ENCODE measurements at regions not wholly inside any gene's neighbourhood (a gene's known extent, or its start where the extent isn't known, plus 50 kb on each side); places are given as distances from the start of the nearest gene placed in this dataset.

GRCh38 chr11:70570693-70571395 lies 172.5 kb downstream of the CTTN start:
- DNase-seq (ENCODE audit: low spot score), result no peak
- H3K36me3 Mint-ChIP-seq, result no peaks in the 10 kb centered on the region
- peaks cover 27% of the 10 kb centered on the region for H3K4me1 Mint-ChIP-seq

DNA sequence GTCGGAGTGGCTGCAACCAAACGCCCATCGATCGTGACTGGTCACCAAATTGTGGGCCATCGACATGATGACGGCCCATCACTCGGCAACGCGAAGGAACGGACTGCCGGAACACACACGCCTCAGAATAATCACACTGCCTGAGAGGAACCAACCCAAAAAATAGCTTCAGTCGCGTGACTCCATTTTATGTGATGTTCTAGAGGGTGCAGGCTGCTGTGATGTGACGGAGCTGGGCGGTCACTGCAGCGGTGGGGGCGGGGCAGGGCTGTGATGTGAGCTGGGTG lies 174.6 kb downstream of the CTTN start:
- H3K4me3 Mint-ChIP-seq, result no peak overlapping the region
- Histone ChIP-seq H3F3A (ENCODE audit: low read depth) (peaks cover 1% of the 10 kb centered on the region), H3K4me2 (no peak overlapping the region), H3K79me2 (ENCODE audit: low read depth) (no peaks in the 10 kb centered on the region), H3K4me3 (no peak overlapping the region), H3K27me3 (no peaks in the 10 kb centered on the region), H4K20me1 (ENCODE audit: low read depth) (no peaks in the 10 kb centered on the region), H3K9ac (no peak overlapping the region), H3K36me3 (no peaks in the 10 kb centered on the region), H3K9me3 (ENCODE audit: low read depth) (no peaks in the 10 kb centered on the region), H3K4me1 (peaks cover 11% of the 10 kb centered on the region), H2AFZ (replicated peaks) (no peak overlapping the region), H3K27ac (no peak overlapping the region)
- H3K4me1 Mint-ChIP-seq, result peaks cover 21% of the 10 kb centered on the region
- no peak for DNase-seq (ENCODE audit: low spot score)
- no peak overlapping the region for H3K27ac Mint-ChIP-seq
- no peaks in the 10 kb centered on the region for H3K36me3 Mint-ChIP-seq
- H3K9me3 Mint-ChIP-seq, result no peaks in the 10 kb centered on the region
- TF ChIP-seq EZH2 (IDR thresholded peaks at IDR 0.05) (no peak), EZH2phosphoT487 (IDR thresholded peaks at IDR 0.05) (no peak)
- TF ChIP-seq, protein P1, sequence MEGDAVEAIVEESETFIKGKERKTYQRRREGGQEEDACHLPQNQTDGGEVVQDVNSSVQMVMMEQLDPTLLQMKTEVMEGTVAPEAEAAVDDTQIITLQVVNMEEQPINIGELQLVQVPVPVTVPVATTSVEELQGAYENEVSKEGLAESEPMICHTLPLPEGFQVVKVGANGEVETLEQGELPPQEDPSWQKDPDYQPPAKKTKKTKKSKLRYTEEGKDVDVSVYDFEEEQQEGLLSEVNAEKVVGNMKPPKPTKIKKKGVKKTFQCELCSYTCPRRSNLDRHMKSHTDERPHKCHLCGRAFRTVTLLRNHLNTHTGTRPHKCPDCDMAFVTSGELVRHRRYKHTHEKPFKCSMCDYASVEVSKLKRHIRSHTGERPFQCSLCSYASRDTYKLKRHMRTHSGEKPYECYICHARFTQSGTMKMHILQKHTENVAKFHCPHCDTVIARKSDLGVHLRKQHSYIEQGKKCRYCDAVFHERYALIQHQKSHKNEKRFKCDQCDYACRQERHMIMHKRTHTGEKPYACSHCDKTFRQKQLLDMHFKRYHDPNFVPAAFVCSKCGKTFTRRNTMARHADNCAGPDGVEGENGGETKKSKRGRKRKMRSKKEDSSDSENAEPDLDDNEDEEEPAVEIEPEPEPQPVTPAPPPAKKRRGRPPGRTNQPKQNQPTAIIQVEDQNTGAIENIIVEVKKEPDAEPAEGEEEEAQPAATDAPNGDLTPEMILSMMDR (IDR thresholded peaks at IDR 0.05), result no peak
- H3K27me3 Mint-ChIP-seq (ENCODE audit: insufficient read depth, low read depth), result peaks cover 5% of the 10 kb centered on the region

More at GRCh38 chr11:70570693-70571395, 172.5 kb downstream of the CTTN start:
- Histone ChIP-seq H2AFZ (replicated peaks) (no peak overlapping the region), H3F3A (ENCODE audit: low read depth) (peaks cover 4% of the 10 kb centered on the region), H3K9ac (no peak overlapping the region), H3K79me2 (ENCODE audit: low read depth) (no peaks in the 10 kb centered on the region), H3K27me3 (no peaks in the 10 kb centered on the region), H4K20me1 (ENCODE audit: low read depth) (no peaks in the 10 kb centered on the region), H3K4me1 (peaks cover 14% of the 10 kb centered on the region), H3K4me3 (no peak overlapping the region), H3K27ac (no peak overlapping the region), H3K36me3 (no peaks in the 10 kb centered on the region), H3K4me2 (no peak overlapping the region), H3K9me3 (ENCODE audit: low read depth) (no peaks in the 10 kb centered on the region)
- Mint-ChIP-seq H3K4me3 (no peak overlapping the region), H3K27ac (no peak overlapping the region), H3K27me3 (ENCODE audit: insufficient read depth, low read depth) (peaks cover 5% of the 10 kb centered on the region), H3K9me3 (peaks cover 2% of the 10 kb centered on the region)
- TF ChIP-seq EZH2phosphoT487 (IDR thresholded peaks at IDR 0.05) (no peak), EZH2 (IDR thresholded peaks at IDR 0.05) (no peak)
- TF ChIP-seq, protein P1 (IDR thresholded peaks at IDR 0.05), result no peak

DNA sequence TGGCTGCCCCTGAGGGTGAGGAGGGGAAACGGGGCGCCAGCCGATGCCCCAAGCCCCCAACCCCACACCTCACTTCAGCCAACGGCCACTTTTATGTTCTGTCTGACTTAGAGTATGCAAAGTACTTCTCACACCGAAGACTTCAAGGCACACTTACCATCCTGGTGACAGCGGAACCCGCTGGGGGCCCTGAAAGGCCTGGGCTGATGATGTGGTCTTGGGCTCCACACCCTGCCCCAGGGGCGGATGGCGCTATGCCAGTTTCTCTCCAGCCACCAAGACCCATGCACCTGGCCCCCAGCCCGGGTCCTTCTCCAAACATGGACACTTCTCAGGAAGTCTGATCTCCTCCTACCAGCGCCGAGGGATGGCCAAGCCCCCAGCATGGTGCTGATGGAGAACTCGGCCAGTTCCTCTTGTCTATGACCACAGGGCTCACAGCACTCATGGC lies 175.4 kb downstream of the CTTN start:
- H3K4me3 ChIP-seq, result no peak overlapping the region
- H3K9ac ChIP-seq, result no peak overlapping the region
- H3K36me3 ChIP-seq, result no peaks in the 10 kb centered on the region
- H3K9me3 ChIP-seq (ENCODE audit: low read depth), result no peaks in the 10 kb centered on the region
- TF ChIP-seq, protein P1 (IDR thresholded peaks at IDR 0.05), result no peak
- TF ChIP-seq EZH2phosphoT487 (IDR thresholded peaks at IDR 0.05) (no peak), EZH2 (IDR thresholded peaks at IDR 0.05) (no peak)
- peaks cover 14% of the 10 kb centered on the region for H3K4me1 Mint-ChIP-seq
- no peak overlapping the region for H3K27ac ChIP-seq
- no peaks in the 10 kb centered on the region for H3K27me3 ChIP-seq
- DNase-seq (ENCODE audit: low spot score), result no peak
- H4K20me1 ChIP-seq (ENCODE audit: low read depth), result no peaks in the 10 kb centered on the region
- no peak overlapping the region for H3K4me3 Mint-ChIP-seq
- H3K79me2 ChIP-seq (ENCODE audit: low read depth), result no peaks in the 10 kb centered on the region
- H3K27me3 Mint-ChIP-seq (ENCODE audit: insufficient read depth, low read depth), result peaks cover 8% of the 10 kb centered on the region
- no peaks in the 10 kb centered on the region for H3K9me3 Mint-ChIP-seq
- H2AFZ ChIP-seq (replicated peaks), result no peak overlapping the region
- no peaks in the 10 kb centered on the region for H3F3A ChIP-seq (ENCODE audit: low read depth)
- no peak overlapping the region for H3K27ac Mint-ChIP-seq
- peaks cover 2% of the 10 kb centered on the region for H3K4me1 ChIP-seq
- no peak overlapping the region for H3K4me2 ChIP-seq
- H3K36me3 Mint-ChIP-seq, result no peaks in the 10 kb centered on the region

Measured in neural progenitor cell (in vitro differentiated cells).